ENCODE measurements at regions not wholly inside any gene's neighbourhood (a gene's known extent, or its start where the extent isn't known, plus 50 kb on each side); places are given as distances from the start of the nearest gene placed in this dataset.

- ChIA-PET CTCF (no interaction called here), POLR2A (no interaction called here)
- no peak for TF ChIP-seq LEF1 (IDR thresholded peaks at IDR 0.05; ENCODE audit: borderline replicate concordance)
- TF ChIP-seq PKNOX1 (IDR thresholded peaks at IDR 0.05): no peak
- no peak for TF ChIP-seq ARNT (IDR thresholded peaks at IDR 0.05)
- TF ChIP-seq SUZ12 (IDR thresholded peaks at IDR 0.05): no peak
- TF ChIP-seq BHLHE40 (IDR thresholded peaks at IDR 0.05; ENCODE audit: borderline replicate concordance): no peak
- TF ChIP-seq ELF4 (IDR thresholded peaks at IDR 0.05): no peak
- no peak for TF ChIP-seq NFRKB (IDR thresholded peaks at IDR 0.05)
- no peak for TF ChIP-seq TARDBP (IDR thresholded peaks at IDR 0.05)
- TF ChIP-seq FOXM1 (IDR thresholded peaks at IDR 0.05; ENCODE audit: borderline replicate concordance): no peak
- no peak for TF ChIP-seq ZNF384 (IDR thresholded peaks at IDR 0.05)
- no peak for TF ChIP-seq HDGF (IDR thresholded peaks at IDR 0.05; ENCODE audit: borderline replicate concordance)
- TF ChIP-seq L3MBTL2 (conservative IDR thresholded peaks at IDR 0.05): no peak
- no peak for TF ChIP-seq CTBP1 (IDR thresholded peaks at IDR 0.05; ENCODE audit: borderline replicate concordance)
- no peak for TF ChIP-seq SP1 (IDR thresholded peaks at IDR 0.05)
- no peak for TF ChIP-seq FOXA1 (IDR thresholded peaks at IDR 0.05)
- TF ChIP-seq FOXK2 (IDR thresholded peaks at IDR 0.05): no peak
- no peak for DNase-seq (ENCODE audit: extremely low spot score)
Measured at GRCh38 chr18:75875559-75875958, 448.1 kb upstream of the SMIM21 start.

- POLR2A ChIA-PET: no interaction called here
- DNase-seq (ENCODE audit: extremely low spot score): no peak
- no peak for TF ChIP-seq FOXM1 (IDR thresholded peaks at IDR 0.05; ENCODE audit: borderline replicate concordance)
- no peak for TF ChIP-seq ELF4 (IDR thresholded peaks at IDR 0.05)
- TF ChIP-seq L3MBTL2 (conservative IDR thresholded peaks at IDR 0.05): no peak
- no peak for TF ChIP-seq FOXA1 (IDR thresholded peaks at IDR 0.05)
- no peak for TF ChIP-seq CTBP1 (IDR thresholded peaks at IDR 0.05; ENCODE audit: borderline replicate concordance)
- TF ChIP-seq FOXK2 (IDR thresholded peaks at IDR 0.05): no peak
- TF ChIP-seq ZNF384 (IDR thresholded peaks at IDR 0.05): no peak
- no peak for TF ChIP-seq LEF1 (IDR thresholded peaks at IDR 0.05; ENCODE audit: borderline replicate concordance)
- no peak for TF ChIP-seq HDGF (IDR thresholded peaks at IDR 0.05; ENCODE audit: borderline replicate concordance)
- TF ChIP-seq SUZ12 (IDR thresholded peaks at IDR 0.05): no peak
- no peak for TF ChIP-seq PKNOX1 (IDR thresholded peaks at IDR 0.05)
- TF ChIP-seq NFRKB (IDR thresholded peaks at IDR 0.05): no peak
- no peak for TF ChIP-seq SP1 (IDR thresholded peaks at IDR 0.05)
- no peak for TF ChIP-seq TARDBP (IDR thresholded peaks at IDR 0.05)
- TF ChIP-seq ARNT (IDR thresholded peaks at IDR 0.05): no peak
- TF ChIP-seq BHLHE40 (IDR thresholded peaks at IDR 0.05; ENCODE audit: borderline replicate concordance): no peak
- CTCF ChIA-PET: interaction anchor here (0.6 kb wide), 1 partner anchor 164 kb away, joined by 5 read pairs; no protein-coding TSS in a partner anchor
Measured at GRCh38 chr18:75874401-75875089, 447.0 kb upstream of the SMIM21 start.

- CTCF ChIA-PET: no interaction called here
- no peak for DNase-seq (ENCODE audit: extremely low spot score)
- no peak for TF ChIP-seq HDGF (IDR thresholded peaks at IDR 0.05; ENCODE audit: borderline replicate concordance)
- no peak for TF ChIP-seq LEF1 (IDR thresholded peaks at IDR 0.05; ENCODE audit: borderline replicate concordance)
- no peak for TF ChIP-seq FOXK2 (IDR thresholded peaks at IDR 0.05)
- no peak for TF ChIP-seq NFRKB (IDR thresholded peaks at IDR 0.05)
- no peak for TF ChIP-seq ELF4 (IDR thresholded peaks at IDR 0.05)
- TF ChIP-seq SUZ12 (IDR thresholded peaks at IDR 0.05): no peak
- no peak for TF ChIP-seq ZNF384 (IDR thresholded peaks at IDR 0.05)
- no peak for TF ChIP-seq PKNOX1 (IDR thresholded peaks at IDR 0.05)
- no peak for TF ChIP-seq SP1 (IDR thresholded peaks at IDR 0.05)
- no peak for TF ChIP-seq TARDBP (IDR thresholded peaks at IDR 0.05)
- no peak for TF ChIP-seq FOXA1 (IDR thresholded peaks at IDR 0.05)
- no peak for TF ChIP-seq BHLHE40 (IDR thresholded peaks at IDR 0.05; ENCODE audit: borderline replicate concordance)
- POLR2A ChIA-PET: no interaction called here
Measured at GRCh38 chr18:75871596-75871995, 444.1 kb upstream of the SMIM21 start.

GRCh38 chr18:75869162-75869561 is 441.7 kb upstream of the SMIM21 start:
- DNase-seq (ENCODE audit: extremely low spot score): no peak
- TF ChIP-seq L3MBTL2 (conservative IDR thresholded peaks at IDR 0.05) (no peak), FOXM1 (IDR thresholded peaks at IDR 0.05; ENCODE audit: borderline replicate concordance) (no peak), PKNOX1 (IDR thresholded peaks at IDR 0.05) (no peak), CTBP1 (IDR thresholded peaks at IDR 0.05; ENCODE audit: borderline replicate concordance) (no peak), TARDBP (IDR thresholded peaks at IDR 0.05) (no peak), LEF1 (IDR thresholded peaks at IDR 0.05; ENCODE audit: borderline replicate concordance) (no peak), ARNT (IDR thresholded peaks at IDR 0.05) (no peak), FOXK2 (IDR thresholded peaks at IDR 0.05) (no peak), SUZ12 (IDR thresholded peaks at IDR 0.05) (no peak), HDGF (IDR thresholded peaks at IDR 0.05; ENCODE audit: borderline replicate concordance) (no peak), SP1 (IDR thresholded peaks at IDR 0.05) (no peak), BHLHE40 (IDR thresholded peaks at IDR 0.05; ENCODE audit: borderline replicate concordance) (no peak)
- ChIA-PET CTCF (interaction anchor here (0.6 kb wide), 1 partner anchor 108 kb away, joined by 3 read pairs; no protein-coding TSS in a partner anchor), POLR2A (no interaction called here)

- ChIA-PET CTCF (no interaction called here), POLR2A (no interaction called here)
- DNase-seq (ENCODE audit: extremely low spot score): no peak
- TF ChIP-seq HDGF (IDR thresholded peaks at IDR 0.05; ENCODE audit: borderline replicate concordance) (no peak), L3MBTL2 (conservative IDR thresholded peaks at IDR 0.05) (no peak), FOXA1 (IDR thresholded peaks at IDR 0.05) (no peak), FOXM1 (IDR thresholded peaks at IDR 0.05; ENCODE audit: borderline replicate concordance) (no peak), LEF1 (IDR thresholded peaks at IDR 0.05; ENCODE audit: borderline replicate concordance) (no peak), ARNT (IDR thresholded peaks at IDR 0.05) (no peak), ELF4 (IDR thresholded peaks at IDR 0.05) (no peak), SP1 (IDR thresholded peaks at IDR 0.05) (no peak), ZNF384 (IDR thresholded peaks at IDR 0.05) (no peak), FOXK2 (IDR thresholded peaks at IDR 0.05) (no peak), CTBP1 (IDR thresholded peaks at IDR 0.05; ENCODE audit: borderline replicate concordance) (no peak), BHLHE40 (IDR thresholded peaks at IDR 0.05; ENCODE audit: borderline replicate concordance) (no peak)
Measured at GRCh38 chr18:75868031-75868430, 440.5 kb upstream of the SMIM21 start.
